ENCODE measurements at regions not wholly inside any gene's neighbourhood (a gene's known extent, or its start where the extent isn't known, plus 50 kb on each side); places are given as distances from the start of the nearest gene placed in this dataset.

DNA sequence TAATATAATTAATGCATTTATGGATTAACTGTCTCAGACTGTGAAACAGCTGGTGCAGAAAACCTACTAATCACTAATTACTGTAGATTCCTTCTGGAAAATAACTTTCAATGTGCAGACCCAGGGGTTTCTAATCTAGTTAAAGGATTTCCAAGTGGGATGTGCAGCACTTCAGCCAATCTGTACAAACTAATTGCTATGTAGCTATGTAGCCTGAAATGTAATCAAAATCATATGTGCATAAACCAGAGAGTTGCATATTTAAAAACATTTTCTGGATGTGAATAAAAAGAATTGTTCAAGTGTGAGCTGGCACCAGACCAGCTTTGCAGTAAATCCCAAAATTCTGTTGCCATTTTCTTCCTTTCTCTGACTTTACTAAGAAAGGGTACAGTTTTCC is 127.5 kb upstream of the CD96 start:
- no peak overlapping the region for H3K4me3 Mint-ChIP-seq
- H3K27ac Mint-ChIP-seq = no peak overlapping the region
- H3K27me3 Mint-ChIP-seq (ENCODE audit: low read depth) = peaks cover 8% of the 10 kb centered on the region
- no peaks in the 10 kb centered on the region for H3K36me3 Mint-ChIP-seq (ENCODE audit: low read depth)
- DNase-seq (ENCODE audit: low spot score) = no peak
- H3K4me1 Mint-ChIP-seq (ENCODE audit: low read depth) = no peaks in the 10 kb centered on the region
- no peaks in the 10 kb centered on the region for H3K9me3 Mint-ChIP-seq

DNA sequence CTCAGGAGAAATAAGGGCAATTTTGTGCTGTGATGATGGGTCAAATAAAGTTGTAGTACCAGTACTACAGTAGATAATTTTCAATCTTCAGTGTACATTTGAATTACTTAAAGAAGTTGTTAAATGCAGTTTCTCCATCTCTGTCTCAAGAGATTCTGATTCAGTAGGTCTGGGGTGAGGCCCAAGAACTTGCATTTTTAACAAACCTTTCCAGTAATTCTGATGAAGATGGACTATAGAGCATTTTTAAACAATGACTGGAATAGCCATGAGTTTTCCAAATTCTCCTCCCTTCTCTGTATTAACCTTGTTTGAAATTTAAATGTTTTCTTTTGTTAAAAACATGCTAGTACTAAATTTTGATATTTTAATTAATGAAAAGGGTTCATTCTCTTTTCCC is 127.0 kb upstream of the CD96 start:
- Mint-ChIP-seq H3K4me3 (no peak overlapping the region), H3K27ac (no peak overlapping the region), H3K27me3 (ENCODE audit: low read depth) (peaks cover 8% of the 10 kb centered on the region), H3K9me3 (no peaks in the 10 kb centered on the region), H3K36me3 (ENCODE audit: low read depth) (no peaks in the 10 kb centered on the region), H3K4me1 (ENCODE audit: low read depth) (no peaks in the 10 kb centered on the region)
- no peak for DNase-seq (ENCODE audit: low spot score)

DNA sequence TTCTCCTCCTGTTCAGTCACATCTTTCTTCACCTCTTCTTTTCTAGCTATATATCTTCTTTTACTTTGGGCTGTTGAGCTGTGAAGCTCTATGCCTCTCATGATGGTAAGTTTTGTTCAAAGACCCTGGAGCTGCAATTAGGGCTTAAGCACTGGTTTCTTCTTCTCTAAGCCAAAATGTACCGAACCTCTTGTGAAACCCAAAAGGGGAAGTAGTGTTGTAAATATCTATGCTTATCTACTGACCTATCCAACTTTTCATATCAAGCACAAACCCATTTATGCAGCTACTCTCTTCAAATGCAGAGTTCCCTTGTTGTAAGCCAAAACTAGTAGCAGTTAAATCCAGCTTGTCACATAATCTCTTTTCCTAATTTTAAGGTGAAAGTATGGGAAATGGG is 123.6 kb upstream of the CD96 start:
- Mint-ChIP-seq H3K9me3 (no peaks in the 10 kb centered on the region), H3K27me3 (ENCODE audit: low read depth) (peaks cover 8% of the 10 kb centered on the region), H3K4me1 (ENCODE audit: low read depth) (no peaks in the 10 kb centered on the region), H3K27ac (no peak overlapping the region), H3K36me3 (ENCODE audit: low read depth) (no peaks in the 10 kb centered on the region), H3K4me3 (no peak overlapping the region)
- no peak for DNase-seq (ENCODE audit: low spot score)

DNA sequence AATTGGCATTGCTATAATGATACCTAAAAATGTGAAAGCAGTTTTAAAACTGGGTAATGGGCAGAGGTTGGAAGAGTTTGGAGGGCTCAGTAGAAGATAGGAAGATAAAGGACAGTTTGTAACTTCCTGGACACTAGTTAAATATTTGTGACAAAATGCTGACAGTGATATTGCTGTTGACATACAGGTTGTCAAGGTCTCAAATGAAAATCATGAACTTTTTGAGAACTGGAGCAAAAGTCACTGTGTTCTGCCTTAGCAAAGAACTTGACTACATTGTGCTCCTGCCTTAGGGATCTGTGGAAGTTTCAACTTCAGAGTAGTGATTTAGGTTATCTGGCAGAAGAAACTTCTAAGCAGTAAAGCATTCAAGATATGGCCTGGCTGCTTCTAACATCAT is 113.7 kb upstream of the CD96 start:
- no peaks in the 10 kb centered on the region for H3K27me3 Mint-ChIP-seq (ENCODE audit: low read depth)
- DNase-seq (ENCODE audit: low spot score) = no peak
- H3K9me3 Mint-ChIP-seq = no peaks in the 10 kb centered on the region
- H3K27ac Mint-ChIP-seq = no peak overlapping the region
- no peaks in the 10 kb centered on the region for H3K36me3 Mint-ChIP-seq (ENCODE audit: low read depth)
- no peaks in the 10 kb centered on the region for H3K4me1 Mint-ChIP-seq (ENCODE audit: low read depth)
- H3K4me3 Mint-ChIP-seq = no peak overlapping the region

DNA sequence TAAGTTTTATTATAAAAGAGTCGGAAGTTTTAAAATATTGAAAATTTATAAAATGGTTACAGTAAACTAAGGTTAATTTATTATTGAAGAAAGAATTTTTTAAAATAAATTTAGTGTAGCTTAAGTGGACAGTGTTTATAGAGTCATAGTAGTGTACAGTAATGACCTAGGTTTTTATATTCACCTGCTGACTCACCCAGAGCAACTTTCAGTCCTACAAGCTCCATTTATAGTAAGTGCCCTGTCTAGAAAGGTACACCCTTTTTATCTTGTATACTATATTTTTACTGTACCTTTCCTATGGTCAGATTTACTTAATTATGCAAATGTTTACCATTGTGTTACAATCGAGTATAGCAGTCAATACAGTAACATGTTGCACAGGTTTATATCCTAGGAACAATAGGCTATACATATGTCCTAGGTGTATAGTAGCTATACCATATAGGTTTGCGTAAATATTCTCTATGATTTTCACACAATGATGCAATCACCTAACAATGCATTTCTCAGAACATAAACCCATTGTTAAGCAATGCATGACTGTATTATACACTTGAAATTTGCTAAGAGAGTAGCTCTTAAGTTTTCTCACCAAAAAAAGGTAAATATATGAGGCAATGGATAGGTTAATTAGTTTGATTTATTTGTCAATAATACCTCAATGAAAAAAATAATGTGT is 106.9 kb upstream of the CD96 start:
- H3K9me3 Mint-ChIP-seq = no peaks in the 10 kb centered on the region

DNA sequence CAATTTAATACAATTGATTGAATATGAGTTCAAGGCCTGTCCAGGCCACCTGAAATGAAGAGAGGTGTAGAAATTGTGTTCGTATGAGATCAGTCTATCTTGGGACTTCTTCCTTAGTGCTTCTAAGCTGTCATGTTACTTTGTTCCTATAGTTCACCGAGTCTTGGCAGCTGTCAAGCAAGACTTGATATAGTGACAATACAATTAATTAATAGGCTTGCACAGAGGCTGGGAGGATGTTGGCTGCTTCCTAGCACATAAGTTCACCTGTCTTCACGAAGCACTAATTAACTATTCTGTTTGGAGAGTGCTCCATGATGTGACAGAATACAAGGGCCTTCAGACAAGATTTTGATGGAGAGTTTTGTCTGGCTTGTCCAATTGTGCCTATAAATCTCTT is 103.7 kb upstream of the CD96 start:
- H3K4me3 Mint-ChIP-seq = no peak overlapping the region
- H3K9me3 Mint-ChIP-seq = no peaks in the 10 kb centered on the region
- H3K36me3 Mint-ChIP-seq (ENCODE audit: low read depth) = no peaks in the 10 kb centered on the region
- no peaks in the 10 kb centered on the region for H3K27me3 Mint-ChIP-seq (ENCODE audit: low read depth)
- no peak overlapping the region for H3K27ac Mint-ChIP-seq
- H3K4me1 Mint-ChIP-seq (ENCODE audit: low read depth) = no peaks in the 10 kb centered on the region
- no peak for DNase-seq (ENCODE audit: low spot score)

More for the DNA sequence above, 106.9 kb upstream of the CD96 start:
- Mint-ChIP-seq H3K36me3 (ENCODE audit: low read depth) (no peaks in the 10 kb centered on the region), H3K4me3 (no peak overlapping the region), H3K27ac (no peak overlapping the region), H3K4me1 (ENCODE audit: low read depth) (no peaks in the 10 kb centered on the region), H3K27me3 (ENCODE audit: low read depth) (no peaks in the 10 kb centered on the region)
- no peak for DNase-seq (ENCODE audit: low spot score)

DNA sequence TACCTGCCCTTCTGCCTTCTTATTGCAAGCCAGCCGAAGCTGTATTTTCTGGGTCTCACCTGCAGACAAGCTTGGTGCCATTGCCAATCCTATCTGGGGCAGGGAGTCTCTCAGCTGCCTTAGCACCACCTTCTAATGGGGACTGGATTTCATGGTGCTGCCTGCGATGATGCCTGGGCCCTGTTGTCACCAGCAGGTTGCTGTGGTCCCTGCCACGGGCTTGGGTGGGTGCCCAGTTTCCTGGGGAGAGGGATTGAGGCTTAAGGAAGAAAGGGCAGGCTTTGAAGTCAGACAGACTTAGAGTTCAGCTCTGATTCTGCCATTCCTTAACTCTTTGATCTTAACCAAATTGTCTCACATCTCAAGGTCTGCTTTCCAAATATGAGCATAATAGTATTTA is 87.4 kb upstream of the CD96 start:
- Mint-ChIP-seq H3K4me1 (ENCODE audit: low read depth) (no peaks in the 10 kb centered on the region), H3K9me3 (no peaks in the 10 kb centered on the region), H3K4me3 (no peak overlapping the region), H3K36me3 (ENCODE audit: low read depth) (no peaks in the 10 kb centered on the region), H3K27me3 (ENCODE audit: low read depth) (peaks cover 6% of the 10 kb centered on the region), H3K27ac (no peak overlapping the region)
- no peak for DNase-seq (ENCODE audit: low spot score)

DNA sequence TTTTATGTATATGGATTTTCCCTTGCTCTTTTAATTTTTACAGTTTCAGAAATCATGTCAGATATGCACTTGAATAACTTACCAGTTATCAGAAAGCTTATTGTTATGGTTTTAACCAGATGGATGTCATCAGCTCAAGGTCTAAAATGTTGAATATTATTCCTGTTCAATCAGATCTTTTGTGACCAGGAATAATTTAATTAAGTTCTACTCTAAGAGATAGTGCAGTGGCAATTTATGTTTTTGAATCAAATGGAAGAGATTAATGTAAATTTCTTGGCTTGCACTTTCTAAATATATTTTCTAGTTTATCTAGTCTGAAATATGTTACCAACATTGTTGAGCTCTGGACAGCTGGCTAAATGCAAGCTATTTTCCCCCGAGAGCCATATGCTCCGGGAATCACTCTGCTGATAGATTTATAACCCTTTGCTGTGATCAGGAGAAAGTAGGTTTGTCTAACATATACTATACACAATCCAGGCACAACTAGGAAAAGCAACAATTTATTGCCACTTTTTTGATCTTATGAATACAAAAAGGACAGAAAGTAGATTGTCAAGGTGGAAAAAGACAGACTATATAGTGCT is 76.8 kb upstream of the CD96 start:
- Mint-ChIP-seq H3K27ac (no peak overlapping the region), H3K27me3 (ENCODE audit: low read depth) (peaks cover 19% of the 10 kb centered on the region), H3K4me1 (ENCODE audit: low read depth) (no peaks in the 10 kb centered on the region), H3K4me3 (no peak overlapping the region), H3K36me3 (ENCODE audit: low read depth) (no peaks in the 10 kb centered on the region), H3K9me3 (no peaks in the 10 kb centered on the region)
- no peak for DNase-seq (ENCODE audit: low spot score)

DNA sequence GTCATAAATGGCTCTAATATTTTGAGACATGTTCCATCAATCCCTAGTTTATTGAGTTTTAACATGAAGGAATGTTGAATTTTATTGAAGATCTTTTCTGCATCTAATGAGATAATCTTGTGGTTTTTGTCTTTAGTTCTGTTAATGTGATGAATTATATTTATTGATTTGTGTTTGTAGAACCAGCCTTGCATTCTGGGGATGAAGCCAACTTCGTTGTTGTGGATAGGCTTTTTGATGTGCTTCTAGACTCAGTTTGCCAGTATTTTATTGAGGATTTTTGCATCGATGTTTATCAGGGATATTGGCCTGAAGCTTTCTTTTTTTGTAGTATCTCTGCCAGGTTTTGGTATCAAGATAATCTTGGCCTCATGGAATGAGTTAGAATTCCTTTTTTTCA is 72.0 kb upstream of the CD96 start:
- DNase-seq (ENCODE audit: low spot score) = no peak
- Mint-ChIP-seq H3K4me3 (no peak overlapping the region), H3K9me3 (peaks cover 5% of the 10 kb centered on the region), H3K27me3 (ENCODE audit: low read depth) (peaks cover 7% of the 10 kb centered on the region), H3K27ac (no peak overlapping the region), H3K4me1 (ENCODE audit: low read depth) (no peaks in the 10 kb centered on the region), H3K36me3 (ENCODE audit: low read depth) (no peaks in the 10 kb centered on the region)

DNA sequence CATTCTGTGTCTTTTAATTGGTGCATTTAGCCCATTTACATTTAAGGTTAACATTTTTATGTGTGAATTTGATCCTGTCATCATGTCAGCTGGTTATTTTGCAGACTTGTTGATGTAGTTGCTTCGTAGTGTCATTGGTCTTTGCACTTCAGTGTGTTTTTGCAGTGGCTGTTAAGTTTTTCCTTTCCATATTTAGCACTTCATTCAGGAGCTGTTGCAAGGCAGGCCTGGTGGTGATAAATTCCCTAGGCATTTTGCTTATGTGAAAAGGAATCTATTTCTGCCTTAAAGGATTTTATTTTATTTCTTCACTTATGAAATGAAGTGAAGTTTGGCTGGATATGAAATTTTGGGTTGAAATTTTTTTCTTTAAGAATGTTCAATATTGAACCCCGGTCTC is 70.2 kb upstream of the CD96 start:
- Mint-ChIP-seq H3K27me3 (ENCODE audit: low read depth) (peaks cover 4% of the 10 kb centered on the region), H3K36me3 (ENCODE audit: low read depth) (no peaks in the 10 kb centered on the region), H3K4me3 (no peak overlapping the region), H3K9me3 (peaks cover 5% of the 10 kb centered on the region), H3K4me1 (ENCODE audit: low read depth) (no peaks in the 10 kb centered on the region), H3K27ac (no peak overlapping the region)
- DNase-seq (ENCODE audit: low spot score) = no peak

DNA sequence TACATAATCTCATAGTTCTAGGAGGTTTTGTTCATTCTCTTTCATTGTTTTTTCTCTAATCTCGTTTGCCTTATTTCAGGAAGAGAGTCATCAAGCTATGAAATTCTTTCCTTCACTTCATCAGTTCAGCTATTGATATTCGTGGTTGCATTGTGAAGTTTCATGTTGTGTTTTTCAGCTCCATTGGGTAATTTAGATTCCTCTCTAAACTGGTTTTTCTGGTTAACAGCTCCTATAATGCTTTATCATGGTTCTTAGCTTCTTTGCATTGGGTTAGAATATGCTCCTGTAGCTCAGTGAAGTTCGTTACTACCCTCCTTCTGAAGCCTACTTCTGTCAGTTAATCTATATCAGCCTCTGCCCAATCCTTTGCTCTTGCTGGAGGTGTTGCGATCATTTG is 69.4 kb upstream of the CD96 start:
- Mint-ChIP-seq H3K27ac (no peak overlapping the region), H3K4me1 (ENCODE audit: low read depth) (no peaks in the 10 kb centered on the region), H3K9me3 (peaks cover 5% of the 10 kb centered on the region), H3K36me3 (ENCODE audit: low read depth) (no peaks in the 10 kb centered on the region), H3K27me3 (ENCODE audit: low read depth) (peaks cover 4% of the 10 kb centered on the region), H3K4me3 (no peak overlapping the region)
- no peak for DNase-seq (ENCODE audit: low spot score)

DNA sequence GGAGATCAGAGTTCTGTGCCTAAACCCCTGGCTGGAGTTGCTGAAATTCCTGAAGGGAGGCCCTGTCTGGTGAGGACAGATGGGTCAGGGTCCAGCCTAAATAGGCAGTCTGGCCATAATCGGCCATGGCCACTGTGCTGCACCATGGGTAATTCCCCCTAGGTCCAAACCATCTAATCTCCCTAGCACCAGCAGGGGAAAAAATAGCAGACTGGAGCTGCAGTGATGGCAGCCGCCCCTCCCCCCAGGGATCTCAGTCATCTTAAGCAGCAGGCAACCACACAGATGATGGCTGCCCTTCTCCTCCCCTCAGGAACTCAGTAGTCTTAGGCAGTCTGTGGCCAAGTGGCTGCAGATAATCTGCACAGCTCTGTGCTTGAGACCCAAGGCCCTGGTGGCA is 68.4 kb upstream of the CD96 start:
- no peak overlapping the region for H3K27ac Mint-ChIP-seq
- H3K9me3 Mint-ChIP-seq = peaks cover 5% of the 10 kb centered on the region
- H3K4me3 Mint-ChIP-seq = no peak overlapping the region
- no peaks in the 10 kb centered on the region for H3K36me3 Mint-ChIP-seq (ENCODE audit: low read depth)
- DNase-seq (ENCODE audit: low spot score) = no peak
- H3K27me3 Mint-ChIP-seq (ENCODE audit: low read depth) = peaks cover 4% of the 10 kb centered on the region
- no peaks in the 10 kb centered on the region for H3K4me1 Mint-ChIP-seq (ENCODE audit: low read depth)

DNA sequence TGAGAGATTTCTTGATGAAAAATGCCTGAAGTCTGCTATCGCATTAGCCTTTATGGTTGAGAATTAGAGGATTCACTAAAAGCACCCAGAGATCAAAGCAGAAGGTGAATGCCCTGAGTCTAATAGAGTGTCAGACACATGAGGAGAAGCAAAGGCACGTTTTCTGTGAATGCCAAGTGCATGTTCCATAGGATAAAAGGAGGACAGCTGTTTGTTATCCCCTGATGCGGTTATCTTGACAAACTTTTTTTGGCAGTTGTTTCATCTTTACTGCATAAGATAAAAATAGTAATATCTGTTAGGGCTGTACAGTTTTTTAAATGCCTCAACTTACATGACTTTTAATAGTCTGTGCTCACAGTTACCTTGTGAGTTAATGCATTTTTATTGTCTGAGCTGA is 65.3 kb upstream of the CD96 start:
- Mint-ChIP-seq H3K27me3 (ENCODE audit: low read depth) (no peaks in the 10 kb centered on the region), H3K4me3 (no peak overlapping the region), H3K9me3 (no peaks in the 10 kb centered on the region)

DNA sequence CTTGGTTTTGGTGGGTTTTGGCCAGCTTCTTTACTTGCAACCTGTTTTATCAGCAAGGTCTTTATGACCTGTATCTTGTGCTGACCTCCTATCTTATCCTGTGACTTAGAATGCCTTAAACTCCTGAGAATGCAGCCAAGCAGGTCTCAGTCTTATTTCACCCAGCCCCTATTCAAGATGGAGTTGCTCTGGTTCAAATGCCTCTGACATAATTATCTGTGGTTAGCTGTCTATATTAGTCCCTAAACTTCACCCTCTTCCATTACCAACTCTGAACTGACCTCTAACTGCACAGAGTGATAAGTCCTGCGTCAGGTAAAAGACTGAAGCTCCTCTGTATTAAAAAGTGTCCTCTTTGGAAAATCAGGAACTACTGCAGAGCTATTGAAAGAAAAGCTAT is 61.9 kb upstream of the CD96 start:
- H3K4me1 Mint-ChIP-seq (ENCODE audit: low read depth) = no peaks in the 10 kb centered on the region
- H3K27me3 Mint-ChIP-seq (ENCODE audit: low read depth) = no peaks in the 10 kb centered on the region
- H3K27ac Mint-ChIP-seq = no peak overlapping the region
- DNase-seq (ENCODE audit: low spot score) = no peak
- H3K9me3 Mint-ChIP-seq = peaks cover 3% of the 10 kb centered on the region
- H3K36me3 Mint-ChIP-seq (ENCODE audit: low read depth) = no peaks in the 10 kb centered on the region
- no peak overlapping the region for H3K4me3 Mint-ChIP-seq

More for the DNA sequence above, 65.3 kb upstream of the CD96 start:
- no peak for DNase-seq (ENCODE audit: low spot score)
- Mint-ChIP-seq H3K4me1 (ENCODE audit: low read depth) (no peaks in the 10 kb centered on the region), H3K36me3 (ENCODE audit: low read depth) (no peaks in the 10 kb centered on the region), H3K27ac (no peak overlapping the region)

DNA sequence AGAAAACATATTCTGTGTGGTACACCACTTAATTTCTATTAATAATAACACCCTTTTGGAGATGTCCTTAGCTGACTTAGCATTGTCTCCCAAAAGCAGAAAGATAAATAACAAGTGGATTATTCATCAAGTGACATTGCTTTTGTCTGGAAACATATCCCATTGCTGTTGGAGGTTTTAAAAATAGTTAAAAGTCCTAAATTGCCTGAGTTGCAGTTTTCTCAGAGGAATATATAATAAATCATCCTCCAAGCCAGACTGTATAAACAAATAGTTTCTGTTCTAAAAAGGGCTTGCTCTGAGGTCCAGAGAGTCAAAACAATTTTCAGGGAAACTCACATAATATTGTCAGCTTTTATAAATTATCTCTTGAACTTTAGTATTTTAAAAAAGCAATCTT is 60.4 kb upstream of the CD96 start:
- peaks cover 3% of the 10 kb centered on the region for H3K9me3 Mint-ChIP-seq
- no peaks in the 10 kb centered on the region for H3K4me1 Mint-ChIP-seq (ENCODE audit: low read depth)
- no peak overlapping the region for H3K27ac Mint-ChIP-seq
- no peaks in the 10 kb centered on the region for H3K27me3 Mint-ChIP-seq (ENCODE audit: low read depth)
- no peaks in the 10 kb centered on the region for H3K36me3 Mint-ChIP-seq (ENCODE audit: low read depth)
- DNase-seq (ENCODE audit: low spot score) = no peak
- no peak overlapping the region for H3K4me3 Mint-ChIP-seq
